Pancreas (tissue), 10 donors: ENCODE measurements at regions not wholly inside any gene's neighbourhood (a gene's known extent, or its start where the extent isn't known, plus 50 kb on each side); places are given as distances from the start of the nearest gene placed in this dataset.
A peak's percentile ranks its signal among the peaks of the same experiment; 100 is the strongest.
"Not testable (repeated sequence)": the region's sequence is repeated elsewhere in the genome, so short reads cannot be mapped to it uniquely, and the experiment has no call there.

Source experiments
- ATAC-seq, 4 donors: fragments of 200-7000 bp; cut with Tn5 transposase; one replicate each; pipeline versions ENCODE4 v1.8.0 to v1.9.1; 2020; ENCODE audit warnings: mild to moderate bottlenecking in 4 of 4, moderate library complexity in 4 of 4
- DNase-seq, 6 donors: peaks; one replicate each; pipeline ENCODE4 v3.0.0-alpha.2; 2020
- FAIRE-seq: peaks from 2 replicates; lab custom pipeline; 2012; peaks lifted over from hg19 to GRCh38; lab: Jason Lieb, UNC
- H3K27ac ChIP-seq, 4 donors: fragments of 200-600 bp; sonication (generic); 1 replicate in 3 of 4; 2 replicates in 1 of 4; pipeline versions ENCODE4 v1.5.0 to v1.8.0; 2020
- H3K27me3 ChIP-seq, 4 donors: fragments of 200-600 bp; one replicate each; pipeline ENCODE4 v1.8.0; 2021
- H3K36me3 ChIP-seq, 3 donors: fragments of 200-600 bp; sonication (generic) in 1 of 3; one replicate each; pipeline versions ENCODE4 v1.5.0 to v1.8.0; 2020 to 2021
- H3K4me1 ChIP-seq, 3 donors: fragments of 200-600 bp; one replicate each; pipeline ENCODE4 v1.8.0; 2021
- H3K4me3 ChIP-seq, 4 donors: fragments of 200-600 bp; sonication (generic) in 2 of 4; one replicate each; pipeline versions ENCODE4 v1.5.0 to v1.8.0; 2020 to 2021
- H3K9me3 ChIP-seq, 4 donors: fragments of 200-600 bp; one replicate each; pipeline ENCODE4 v1.8.0; 2021
- WGBS, 2 donors: extraction: QIAGEN DNeasy Blood & Tissue Kit; methylation state at CpG; one replicate each; pipeline ENCODE4 v1.1.7; 2013; 5-methylcytosine and 5-hydroxymethylcytosine counted together
- intact Hi-C, 3 donors: fragments of 100-400 bp; cut with DNase I; formaldehyde crosslinking; loops; one replicate each; pipeline versions ENCODE4 v1.11.1 to v1.14.2; 2022
- TF ChIP-seq, protein P1 (sequence below), 4 donors: fragments of 200-600 bp; sonication (generic) in 3 of 4; IDR thresholded peaks; one replicate each; pipeline versions ENCODE4 v1.5.0 to v1.8.0; 2021; ENCODE audit warnings: antibody characterized with exemption in 4 of 4
- donor health status: healthy with polysubstance abuse.
- donor health status: DM: no; HTN: no; CAD: no; lungs with moderate emphysema.
- donor health status: DM: no; HTN: no; CAD: no.
- donor health status: control.
- donor health status: control.
- donor health status: Bipolar disorder and iron deficiency.
- donor health status: DM: yes; HTN: yes; CAD: no.
- donor health status: DM: no; HTN: no; CAD: no.
- donor health status: DM: no; HTN: no; CAD: no.
- donor health status: DM: yes; HTN: yes; CAD: no.

DNA sequence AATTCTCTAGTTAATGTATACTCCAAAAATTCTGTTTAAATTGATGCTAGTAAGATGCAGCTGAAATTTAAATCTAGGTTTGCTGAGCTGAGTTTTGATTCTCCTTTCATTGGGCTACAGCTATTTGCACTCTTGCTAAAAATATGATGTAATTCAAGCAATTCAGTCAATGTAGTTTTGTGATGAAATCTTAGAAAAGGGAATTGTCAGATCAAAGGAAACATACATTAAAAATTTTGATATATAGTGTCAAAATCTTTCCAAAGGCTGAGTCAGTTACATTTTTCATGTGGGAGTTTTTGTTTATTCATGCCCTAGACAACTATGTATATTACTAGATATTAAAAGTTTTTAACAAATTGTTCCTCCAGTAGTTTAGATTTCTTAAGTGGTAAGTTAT, 334.9 kb upstream of the DAB2 start:
- intact Hi-C loops = no loop called here
- Histone ChIP-seq H3K36me3 (no peaks in the 10 kb centered on the region), H3K4me3 (no peak overlapping the region), H3K9me3 (no peaks in the 10 kb centered on the region), H3K27ac (no peak overlapping the region), H3K27me3 (no peaks in the 10 kb centered on the region), H3K4me1 (no peaks in the 10 kb centered on the region)
- no peak for ATAC-seq
- no peak for DNase-seq
- TF ChIP-seq, protein P1, sequence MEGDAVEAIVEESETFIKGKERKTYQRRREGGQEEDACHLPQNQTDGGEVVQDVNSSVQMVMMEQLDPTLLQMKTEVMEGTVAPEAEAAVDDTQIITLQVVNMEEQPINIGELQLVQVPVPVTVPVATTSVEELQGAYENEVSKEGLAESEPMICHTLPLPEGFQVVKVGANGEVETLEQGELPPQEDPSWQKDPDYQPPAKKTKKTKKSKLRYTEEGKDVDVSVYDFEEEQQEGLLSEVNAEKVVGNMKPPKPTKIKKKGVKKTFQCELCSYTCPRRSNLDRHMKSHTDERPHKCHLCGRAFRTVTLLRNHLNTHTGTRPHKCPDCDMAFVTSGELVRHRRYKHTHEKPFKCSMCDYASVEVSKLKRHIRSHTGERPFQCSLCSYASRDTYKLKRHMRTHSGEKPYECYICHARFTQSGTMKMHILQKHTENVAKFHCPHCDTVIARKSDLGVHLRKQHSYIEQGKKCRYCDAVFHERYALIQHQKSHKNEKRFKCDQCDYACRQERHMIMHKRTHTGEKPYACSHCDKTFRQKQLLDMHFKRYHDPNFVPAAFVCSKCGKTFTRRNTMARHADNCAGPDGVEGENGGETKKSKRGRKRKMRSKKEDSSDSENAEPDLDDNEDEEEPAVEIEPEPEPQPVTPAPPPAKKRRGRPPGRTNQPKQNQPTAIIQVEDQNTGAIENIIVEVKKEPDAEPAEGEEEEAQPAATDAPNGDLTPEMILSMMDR (IDR thresholded peaks at IDR 0.05) = no peak
- no peak for FAIRE-seq

DNA sequence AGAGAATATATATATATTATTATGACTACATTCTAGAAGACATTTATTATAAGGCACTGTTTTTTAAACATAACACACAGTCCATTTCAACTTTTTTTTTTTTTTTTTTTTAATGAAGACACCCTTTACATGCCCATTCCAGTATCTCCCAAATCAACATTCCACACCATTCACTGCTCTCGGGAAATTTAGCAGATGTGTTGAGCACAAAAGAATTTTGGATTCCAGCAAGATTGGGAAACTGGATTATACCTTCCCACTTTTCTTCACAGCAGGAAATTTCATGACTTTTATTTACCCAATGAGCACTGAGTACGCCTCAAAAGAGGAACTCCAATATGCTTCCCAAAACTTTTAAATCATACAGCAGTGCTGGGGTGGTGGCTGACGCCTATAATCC, 333.6 kb upstream of the DAB2 start:
- Histone ChIP-seq H3K27me3 (no peaks in the 10 kb centered on the region), H3K27ac (no peak overlapping the region), H3K36me3 (no peaks in the 10 kb centered on the region), H3K9me3 (no peaks in the 10 kb centered on the region), H3K4me3 (no peak overlapping the region), H3K4me1 (no peaks in the 10 kb centered on the region)
- DNase-seq (no peak), FAIRE-seq (no peak), ATAC-seq (no peak)
- TF ChIP-seq, protein P1 (IDR thresholded peaks at IDR 0.05) = no peak
- intact Hi-C loops = no loop called here
- WGBS, 2 donors = 79 to 83% methylated on average over 3 of the region's 3 CpGs

DNA sequence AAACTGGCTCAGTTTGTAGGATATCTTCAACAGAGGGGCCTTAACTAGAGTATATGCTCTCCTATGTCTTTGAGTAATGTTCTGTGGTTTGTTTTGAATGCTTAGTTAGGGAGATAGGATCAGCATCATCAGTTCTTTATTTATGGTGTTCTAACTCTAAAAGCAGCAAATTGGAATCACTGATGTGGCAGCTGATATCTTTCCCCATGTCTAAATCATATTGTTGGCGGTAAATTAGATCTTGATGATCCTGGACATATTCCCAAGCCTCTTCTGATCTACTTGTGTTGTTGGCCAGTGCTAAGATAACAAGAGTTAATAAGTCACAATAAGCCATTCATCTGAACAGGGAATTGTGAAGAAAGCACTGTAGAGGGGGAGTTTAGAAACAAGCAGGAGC, 332.4 kb upstream of the DAB2 start:
- WGBS, 2 donors = 62 to 69% methylated on average over 1 of the region's 1 CpG
- H3K4me1 ChIP-seq = no peaks in the 10 kb centered on the region
- H3K9me3 ChIP-seq = no peaks in the 10 kb centered on the region
- FAIRE-seq (no peak), DNase-seq (no peak), ATAC-seq (no peak)
- TF ChIP-seq, protein P1 (IDR thresholded peaks at IDR 0.05) = no peak
- H3K27me3 ChIP-seq = no peaks in the 10 kb centered on the region
- no peak overlapping the region for H3K27ac ChIP-seq
- intact Hi-C loops = no loop called here
- no peak overlapping the region for H3K4me3 ChIP-seq
- no peaks in the 10 kb centered on the region for H3K36me3 ChIP-seq

GRCh38 chr5:39755986-39756385, 331.2 kb upstream of the DAB2 start:
- Histone ChIP-seq H3K27me3 (no peaks in the 10 kb centered on the region), H3K4me1 (no peaks in the 10 kb centered on the region), H3K4me3 (no peak overlapping the region), H3K27ac (no peak overlapping the region), H3K36me3 (no peaks in the 10 kb centered on the region), H3K9me3 (no peaks in the 10 kb centered on the region)
- DNase-seq (peak in 1 of 6 donors; percentile 14), FAIRE-seq (no peak), ATAC-seq (peak in 1 of 4 donors; percentile 54)
- intact Hi-C loops = no loop called here
- TF ChIP-seq, protein P1 (IDR thresholded peaks at IDR 0.05) = no peak

DNA sequence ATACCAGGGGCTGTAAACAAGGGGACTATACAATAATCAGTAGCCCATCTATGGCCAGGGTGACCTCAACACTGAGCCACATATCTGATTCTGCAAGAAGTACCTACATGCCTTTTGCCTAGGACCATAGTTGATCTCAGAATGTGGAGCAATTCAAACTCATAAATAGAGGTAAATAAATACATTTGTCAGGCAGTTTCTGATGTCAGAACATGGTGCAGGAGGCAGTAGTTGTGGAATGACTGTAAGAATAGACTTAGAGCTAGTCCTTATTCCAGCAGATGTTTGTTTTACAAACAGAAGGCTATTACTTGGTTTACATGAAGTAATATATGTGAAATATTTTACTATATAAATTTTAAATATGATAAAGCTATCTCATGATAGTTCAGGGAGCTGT, 330.7 kb upstream of the DAB2 start:
- DNase-seq (no peak), FAIRE-seq (no peak), ATAC-seq (no peak)
- Histone ChIP-seq H3K9me3 (no peaks in the 10 kb centered on the region), H3K4me3 (no peak overlapping the region), H3K27ac (no peak overlapping the region), H3K36me3 (no peaks in the 10 kb centered on the region), H3K4me1 (no peaks in the 10 kb centered on the region), H3K27me3 (no peaks in the 10 kb centered on the region)
- TF ChIP-seq, protein P1 (IDR thresholded peaks at IDR 0.05) = no peak
- intact Hi-C loops = no loop called here

GRCh38 chr5:39753747-39754146, 329.0 kb upstream of the DAB2 start:
- H3K4me1 ChIP-seq, DNase-seq, H3K4me3 ChIP-seq, H3K27me3 ChIP-seq, intact Hi-C loops, H3K9me3 ChIP-seq, H3K36me3 ChIP-seq, FAIRE-seq, ATAC-seq, H3K27ac ChIP-seq: not testable (repeated sequence)
- whole genome bisulfite sequencing, 2 donors = 90 to 94% methylated on average over 1 of the region's 1 CpG
